HepG2 (cell line): ENCODE measurements at regions not wholly inside any gene's neighbourhood (a gene's known extent, or its start where the extent isn't known, plus 50 kb on each side); places are given as distances from the start of the nearest gene placed in this dataset.

ENCODE experiments used
- ATAC-seq: fragments of 200-7000 bp; cut with Tn5 transposase; 3 replicates; pipeline ENCODE4 v1.9.1; 2020; ENCODE audit warnings: mild to moderate bottlenecking, moderate library complexity
- BruUV-seq: library from RNA; stranded (reverse); fragments of 400-500 nt; replicated peaks from 2 replicates; lab custom pipeline; 2021; lab: Mats Ljungman, UMichigan
- CTCF ChIA-PET: fragments of 300-600 bp; formaldehyde crosslinking; extraction: SDS; loops from one replicate; lab custom pipeline; 2021; ENCODE audit warnings: low total read pairs, inconsistent platforms, low intra/inter-chr PET ratio; lab: Yijun Ruan, JAX
- POLR2A ChIA-PET: fragments of 350-600 bp; sonication (Branson Sonifier 250); formaldehyde crosslinking; loops from one replicate; lab custom pipeline; 2020; ENCODE audit warnings: antibody characterized with exemption, inconsistent platforms; lab: Yijun Ruan, JAX
- DNase-seq: peaks from one replicate; pipeline ENCODE4 v3.0.0-alpha.2; 2015; ENCODE audit warnings: low spot score
- FAIRE-seq: peaks from 3 replicates; lab custom pipeline; 2011; peaks lifted over from hg19 to GRCh38; lab: Jason Lieb, UNC
- H2AFZ ChIP-seq: one replicate; pipeline ENCODE4 v1.6.1; 2011; ENCODE audit warnings: low read length, inconsistent platforms
- H3K27ac ChIP-seq: fragments of 300-600 bp; 3 replicates; pipeline ENCODE4 v1.8.0; 2011; ENCODE audit warnings: mixed run types, mild to moderate bottlenecking, mixed read lengths, low read length, inconsistent platforms; ENCODE audit not compliant: insufficient read depth; ENCODE audit errors: extremely low read length
- H3K27me3 ChIP-seq, 2 experiments: fragments of 200-600 bp in 1 of 2; 2 replicates in 1 of 2; 3 replicates in 1 of 2; pipeline versions ENCODE4 v1.6.0 to v1.8.0; 2011; ENCODE audit warnings: low read length in 2 of 2, mild to moderate bottlenecking in 2 of 2, moderate library complexity in 2 of 2, inconsistent platforms in 1 of 2; ENCODE audit not compliant: insufficient read depth in 2 of 2, control insufficient read depth in 1 of 2
- H3K36me3 ChIP-seq, 2 experiments: fragments of 200-600 bp in 1 of 2; replicated peaks in 1 of 2; 2 replicates in 1 of 2; 3 replicates in 1 of 2; pipeline versions ENCODE4 v1.5.1 to v1.8.0; 2011; ENCODE audit warnings: low read length in 2 of 2, inconsistent platforms in 1 of 2; ENCODE audit not compliant: insufficient read depth in 2 of 2, control insufficient read depth in 1 of 2
- H3K4me1 ChIP-seq: 2 replicates; pipeline ENCODE4 v1.5.1; 2012; ENCODE audit warnings: low read length, inconsistent platforms; ENCODE audit not compliant: insufficient read depth
- H3K4me2 ChIP-seq: 2 replicates; pipeline ENCODE4 v1.6.0; 2011; ENCODE audit warnings: low read depth, low read length, inconsistent platforms
- H3K4me3 ChIP-seq, 3 experiments: fragments of 200-600 bp in 1 of 3; sonication (generic), shearing (Covaris generic) in 1 of 3; replicated peaks in 1 of 3; 2 replicates each; pipeline ENCODE4 v1.5.1; 2011 to 2016; ENCODE audit warnings: low read length in 3 of 3, inconsistent platforms in 2 of 3, low read depth in 2 of 3, mild to moderate bottlenecking in 2 of 3, control low read depth in 1 of 3, mixed read lengths in 1 of 3; ENCODE audit not compliant: insufficient read depth in 1 of 3
- H3K79me2 ChIP-seq: one replicate; pipeline ENCODE4 v1.6.1; 2011; ENCODE audit warnings: low read length, inconsistent platforms; ENCODE audit not compliant: insufficient read depth
- H3K9ac ChIP-seq: 2 replicates; pipeline ENCODE4 v1.6.0; 2011; ENCODE audit warnings: mild to moderate bottlenecking, low read depth, low read length, inconsistent platforms; ENCODE audit not compliant: insufficient read depth
- H3K9me3 ChIP-seq: 2 replicates; pipeline ENCODE4 v1.5.1; 2012; ENCODE audit warnings: mild to moderate bottlenecking, low read length
- H4K20me1 ChIP-seq: 2 replicates; pipeline ENCODE4 v1.6.0; 2011; ENCODE audit warnings: inconsistent platforms, mild to moderate bottlenecking, low read length, moderate library complexity; ENCODE audit not compliant: insufficient read depth
- EEA1 ChIP-seq: sonication (generic); formaldehyde crosslinking; IDR thresholded peaks from 2 replicates; pipeline ENCODE4 v1.5.1; 2020; ENCODE audit warnings: mild to moderate bottlenecking, missing genetic modification reagents, borderline replicate concordance
- FOXC1 ChIP-seq: sonication (generic); formaldehyde crosslinking; IDR thresholded peaks from 2 replicates; pipeline ENCODE4 v1.8.0; 2022; ENCODE audit warnings: mild to moderate bottlenecking, missing genetic modification reagents, borderline replicate concordance
- FOXK2 ChIP-seq: fragments of 450-650 bp; IDR thresholded peaks from 2 replicates; pipeline ENCODE4 v1.6.1; 2016
- NFIB ChIP-seq: sonication (generic); formaldehyde crosslinking; IDR thresholded peaks from 2 replicates; pipeline ENCODE4 v1.9.0; 2021; ENCODE audit warnings: missing genetic modification reagents, mild to moderate bottlenecking, borderline replicate concordance
- POLR2AphosphoS2 ChIP-seq: IDR thresholded peaks from 2 replicates; pipeline ENCODE4 v1.6.1; 2011; ENCODE audit warnings: low read depth, low read length, improper control_type of control experiment
- RBM39 ChIP-seq: fragments of 200-400 bp; formaldehyde crosslinking; IDR thresholded peaks from one replicate; pipeline ENCODE4 v1.6.1; 2018; ENCODE audit warnings: antibody characterized with exemption, mild to moderate bottlenecking, low read depth, low read length; ENCODE audit not compliant: poor library complexity, severe bottlenecking
- SIN3A ChIP-seq: IDR thresholded peaks from 2 replicates; pipeline ENCODE4 v1.6.1; 2011; ENCODE audit warnings: low read depth, mild to moderate bottlenecking, control low read depth, low read length, borderline replicate concordance
- TP53 ChIP-seq: sonication (generic); formaldehyde crosslinking; conservative IDR thresholded peaks from 2 replicates; pipeline ENCODE4 v1.4.0; 2020; ENCODE audit warnings: missing genetic modification reagents
- ZNF20 ChIP-seq: sonication (generic); formaldehyde crosslinking; IDR thresholded peaks from 2 replicates; pipeline ENCODE4 v1.4.0; 2020; ENCODE audit warnings: mild to moderate bottlenecking, moderate library complexity, missing genetic modification reagents
- ZNF563 ChIP-seq: sonication (generic); formaldehyde crosslinking; IDR thresholded peaks from 2 replicates; pipeline ENCODE4 v1.8.0; 2022; ENCODE audit warnings: mild to moderate bottlenecking, moderate library complexity, missing genetic modification reagents
- ZNF572 ChIP-seq: sonication (generic); formaldehyde crosslinking; IDR thresholded peaks from 2 replicates; pipeline ENCODE4 v1.5.1; 2020; ENCODE audit warnings: mild to moderate bottlenecking, missing genetic modification reagents
- ZUFSP ChIP-seq: sonication (generic); formaldehyde crosslinking; IDR thresholded peaks from 2 replicates; pipeline ENCODE4 v1.9.0; 2021; ENCODE audit warnings: missing genetic modification reagents, mild to moderate bottlenecking, borderline replicate concordance
- ZXDC ChIP-seq: sonication (generic); formaldehyde crosslinking; IDR thresholded peaks from 2 replicates; pipeline ENCODE4 v1.5.0; 2020; ENCODE audit warnings: mild to moderate bottlenecking, missing genetic modification reagents
- WGBS: methylation state at CpG from one replicate; pipeline ENCODE4 v1.1.6; 2017; ENCODE audit warnings: low lambda C conversion rate; 5-methylcytosine and 5-hydroxymethylcytosine counted together
- in situ Hi-C: cut with HindIII; loops from 2 replicates; pipeline ENCODE4 v1.10.0; 2017; ENCODE audit warnings: low pct_unique_long_range_greater_than_20kb; ENCODE audit not compliant: extremely low pct_ligation_motif_present
- intact Hi-C: fragments of 100-400 bp; cut with micrococcal nuclease; formaldehyde crosslinking; loops from one replicate; pipeline ENCODE4 v1.10.0; 2022; ENCODE audit not compliant: unreplicated experiment
- TF ChIP-seq, protein P1 (sequence below): sonication (generic); formaldehyde crosslinking; conservative IDR thresholded peaks from 2 replicates; pipeline ENCODE4 v1.5.0; 2020; ENCODE audit warnings: missing genetic modification reagents
- TF ChIP-seq, protein P2 (sequence below): sonication (generic); formaldehyde crosslinking; IDR thresholded peaks from 2 replicates; pipeline ENCODE4 v1.4.0; 2020; ENCODE audit warnings: missing genetic modification reagents
- TF ChIP-seq, protein P3 (sequence below): sonication (generic); formaldehyde crosslinking; IDR thresholded peaks from 2 replicates; pipeline ENCODE4 v1.4.0; 2020; ENCODE audit warnings: missing genetic modification reagents, borderline replicate concordance

- POLR2A ChIA-PET = no interaction called here
- ATAC-seq (no peak), DNase-seq (no peak), FAIRE-seq (no peak)
- in situ Hi-C loops = no loop called here
- Histone ChIP-seq H3K9me3 (no peaks in the 10 kb centered on the region), H3K27ac (no peak overlapping the region), H3K27me3 (no peaks in the 10 kb centered on the region), H2AFZ (no peak overlapping the region), H3K36me3 (no peaks in the 10 kb centered on the region), H3K79me2 (no peaks in the 10 kb centered on the region), H3K4me3 (no peak overlapping the region), H3K4me2 (no peak overlapping the region), H3K4me1 (no peaks in the 10 kb centered on the region), H3K9ac (no peak overlapping the region), H4K20me1 (no peaks in the 10 kb centered on the region)
- 0% methylated on average over 1 of the region's 1 CpG for WGBS
- intact Hi-C loops = no loop called here
- no TSS peak for BruUV-seq
- CTCF ChIA-PET = no interaction called here
- no peak for TF ChIP-seq EEA1 (CRISPR knock-in tag)
- no peak for TF ChIP-seq FOXK2
- TF ChIP-seq, protein P1, sequence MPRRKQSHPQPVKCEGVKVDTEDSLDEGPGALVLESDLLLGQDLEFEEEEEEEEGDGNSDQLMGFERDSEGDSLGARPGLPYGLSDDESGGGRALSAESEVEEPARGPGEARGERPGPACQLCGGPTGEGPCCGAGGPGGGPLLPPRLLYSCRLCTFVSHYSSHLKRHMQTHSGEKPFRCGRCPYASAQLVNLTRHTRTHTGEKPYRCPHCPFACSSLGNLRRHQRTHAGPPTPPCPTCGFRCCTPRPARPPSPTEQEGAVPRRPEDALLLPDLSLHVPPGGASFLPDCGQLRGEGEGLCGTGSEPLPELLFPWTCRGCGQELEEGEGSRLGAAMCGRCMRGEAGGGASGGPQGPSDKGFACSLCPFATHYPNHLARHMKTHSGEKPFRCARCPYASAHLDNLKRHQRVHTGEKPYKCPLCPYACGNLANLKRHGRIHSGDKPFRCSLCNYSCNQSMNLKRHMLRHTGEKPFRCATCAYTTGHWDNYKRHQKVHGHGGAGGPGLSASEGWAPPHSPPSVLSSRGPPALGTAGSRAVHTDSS (CRISPR knock-in tag) = no peak
- no peak for TF ChIP-seq ZXDC (CRISPR knock-in tag)
- TF ChIP-seq TP53 (CRISPR knock-in tag) = no peak
- TF ChIP-seq FOXC1 = no peak
- no peak for TF ChIP-seq RBM39
- no peak for TF ChIP-seq SIN3A
- TF ChIP-seq, protein P2, sequence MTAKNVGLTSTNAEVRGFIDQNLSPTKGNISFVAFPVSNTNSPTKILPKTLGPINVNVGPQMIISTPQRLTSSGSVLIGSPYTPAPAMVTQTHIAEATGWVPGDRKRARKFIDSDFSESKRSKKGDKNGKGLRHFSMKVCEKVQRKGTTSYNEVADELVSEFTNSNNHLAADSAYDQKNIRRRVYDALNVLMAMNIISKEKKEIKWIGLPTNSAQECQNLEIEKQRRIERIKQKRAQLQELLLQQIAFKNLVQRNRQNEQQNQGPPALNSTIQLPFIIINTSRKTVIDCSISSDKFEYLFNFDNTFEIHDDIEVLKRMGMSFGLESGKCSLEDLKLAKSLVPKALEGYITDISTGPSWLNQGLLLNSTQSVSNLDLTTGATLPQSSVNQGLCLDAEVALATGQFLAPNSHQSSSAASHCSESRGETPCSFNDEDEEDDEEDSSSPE = no peak
- no peak for TF ChIP-seq ZUFSP (CRISPR knock-in tag)
- no peak for TF ChIP-seq POLR2AphosphoS2
- TF ChIP-seq, protein P3, sequence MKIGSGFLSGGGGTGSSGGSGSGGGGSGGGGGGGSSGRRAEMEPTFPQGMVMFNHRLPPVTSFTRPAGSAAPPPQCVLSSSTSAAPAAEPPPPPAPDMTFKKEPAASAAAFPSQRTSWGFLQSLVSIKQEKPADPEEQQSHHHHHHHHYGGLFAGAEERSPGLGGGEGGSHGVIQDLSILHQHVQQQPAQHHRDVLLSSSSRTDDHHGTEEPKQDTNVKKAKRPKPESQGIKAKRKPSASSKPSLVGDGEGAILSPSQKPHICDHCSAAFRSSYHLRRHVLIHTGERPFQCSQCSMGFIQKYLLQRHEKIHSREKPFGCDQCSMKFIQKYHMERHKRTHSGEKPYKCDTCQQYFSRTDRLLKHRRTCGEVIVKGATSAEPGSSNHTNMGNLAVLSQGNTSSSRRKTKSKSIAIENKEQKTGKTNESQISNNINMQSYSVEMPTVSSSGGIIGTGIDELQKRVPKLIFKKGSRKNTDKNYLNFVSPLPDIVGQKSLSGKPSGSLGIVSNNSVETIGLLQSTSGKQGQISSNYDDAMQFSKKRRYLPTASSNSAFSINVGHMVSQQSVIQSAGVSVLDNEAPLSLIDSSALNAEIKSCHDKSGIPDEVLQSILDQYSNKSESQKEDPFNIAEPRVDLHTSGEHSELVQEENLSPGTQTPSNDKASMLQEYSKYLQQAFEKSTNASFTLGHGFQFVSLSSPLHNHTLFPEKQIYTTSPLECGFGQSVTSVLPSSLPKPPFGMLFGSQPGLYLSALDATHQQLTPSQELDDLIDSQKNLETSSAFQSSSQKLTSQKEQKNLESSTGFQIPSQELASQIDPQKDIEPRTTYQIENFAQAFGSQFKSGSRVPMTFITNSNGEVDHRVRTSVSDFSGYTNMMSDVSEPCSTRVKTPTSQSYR (CRISPR knock-in tag) = no peak
- no peak for TF ChIP-seq NFIB
- TF ChIP-seq ZNF572 = no peak
- TF ChIP-seq ZNF563 (CRISPR knock-in tag) = no peak
- TF ChIP-seq ZNF20 = no peak
Observed at GRCh38 chr2:147659051-147659450, 185.8 kb upstream of the ACVR2A start.
